Panc1 (cell line): ENCODE measurements at regions not wholly inside any gene's neighbourhood (a gene's known extent, or its start where the extent isn't known, plus 50 kb on each side); places are given as distances from the start of the nearest gene placed in this dataset.

Experiments used
- CTCF ChIP-seq: fragments of 450-650 bp; IDR thresholded peaks from 2 replicates; pipeline ENCODE4 v1.5.1; 2017; ENCODE audit warnings: mild to moderate bottlenecking
- REST ChIP-seq, 2 experiments: IDR thresholded peaks; 2 replicates each; pipeline ENCODE4 v1.6.1; 2011 to 2012; ENCODE audit warnings: low read depth in 2 of 2, control low read depth in 1 of 2, low read length in 1 of 2, mild to moderate bottlenecking in 1 of 2, moderate library complexity in 1 of 2; ENCODE audit not compliant: insufficient read depth in 1 of 2
- SIN3A ChIP-seq: IDR thresholded peaks from 2 replicates; pipeline ENCODE4 v1.6.1; 2012; ENCODE audit warnings: low read depth, mild to moderate bottlenecking, low read length, moderate library complexity, borderline replicate concordance; ENCODE audit not compliant: insufficient read depth

GRCh38 chr13:111037927-111038326, 77.2 kb upstream of the ARHGEF7 start:
- TF ChIP-seq REST (IDR thresholded peaks at IDR 0.05; ENCODE audit: insufficient read depth in 1 of 2, low read depth in 2 of 2, low read length in 1 of 2) (no peak), SIN3A (no peak), CTCF (no peak; the same call in 1 of the 2 replicates)
